Muscle layer of colon (tissue), 2 donors: ENCODE measurements at regions not wholly inside any gene's neighbourhood (a gene's known extent, or its start where the extent isn't known, plus 50 kb on each side); places are given as distances from the start of the nearest gene placed in this dataset.

Experiments used
- H3K27ac ChIP-seq: one replicate; pipeline ENCODE4 v1.7.0; 2013; ENCODE audit warnings: low read depth, mild to moderate bottlenecking, low read length, moderate library complexity
- H3K27me3 ChIP-seq, 2 donors: one replicate each; pipeline ENCODE4 v1.7.0; 2013; ENCODE audit warnings: low read length in 2 of 2, mild to moderate bottlenecking in 2 of 2; ENCODE audit not compliant: insufficient read depth in 2 of 2, control insufficient read depth in 1 of 2
- H3K36me3 ChIP-seq: one replicate; pipeline ENCODE4 v1.7.0; 2013; ENCODE audit warnings: mild to moderate bottlenecking, low read length; ENCODE audit not compliant: insufficient read depth
- H3K4me1 ChIP-seq: one replicate; pipeline ENCODE4 v1.7.0; 2013; ENCODE audit warnings: mild to moderate bottlenecking, low read length; ENCODE audit not compliant: insufficient read depth
- H3K4me3 ChIP-seq, 2 donors: one replicate each; pipeline ENCODE4 v1.7.0; 2013; ENCODE audit warnings: low read length in 2 of 2, low read depth in 1 of 2, mild to moderate bottlenecking in 1 of 2, moderate library complexity in 1 of 2
- H3K9ac ChIP-seq: one replicate; pipeline ENCODE4 v1.7.0; 2013; ENCODE audit warnings: low read length
- H3K9me3 ChIP-seq: one replicate; pipeline ENCODE4 v1.7.0; 2013; ENCODE audit warnings: mild to moderate bottlenecking, low read length
- donor health status: abdominal sarcoma.
- donor health status: Adenocarcinoma of cecum.

- no peak overlapping the region for H3K27ac ChIP-seq
- no peak overlapping the region for H3K4me3 ChIP-seq
- H3K4me1 ChIP-seq = no peaks in the 10 kb centered on the region
- H3K9ac ChIP-seq = no peak overlapping the region
- no peaks in the 10 kb centered on the region for H3K36me3 ChIP-seq
- H3K9me3 ChIP-seq = no peaks in the 10 kb centered on the region
- no peaks in the 10 kb centered on the region for H3K27me3 ChIP-seq
These were observed 1154.1 kb upstream of the CDH6 start for GRCh38 chr5:30039379-30039778.

GRCh38 chr5:30034870-30035269 is 1158.6 kb upstream of the CDH6 start:
- H3K27me3 ChIP-seq = no peaks in the 10 kb centered on the region
- H3K4me3 ChIP-seq = no peak overlapping the region
- H3K9me3 ChIP-seq = no peaks in the 10 kb centered on the region
- no peak overlapping the region for H3K27ac ChIP-seq
- H3K4me1 ChIP-seq = no peaks in the 10 kb centered on the region
- H3K9ac ChIP-seq = no peak overlapping the region
- no peaks in the 10 kb centered on the region for H3K36me3 ChIP-seq

- H3K9me3 ChIP-seq = no peaks in the 10 kb centered on the region
- no peaks in the 10 kb centered on the region for H3K27me3 ChIP-seq
- H3K36me3 ChIP-seq = no peaks in the 10 kb centered on the region
- no peak overlapping the region for H3K9ac ChIP-seq
- H3K27ac ChIP-seq = no peak overlapping the region
- no peak overlapping the region for H3K4me3 ChIP-seq
- H3K4me1 ChIP-seq = no peaks in the 10 kb centered on the region
These were observed 1163.4 kb upstream of the CDH6 start for GRCh38 chr5:30030101-30030500.

GRCh38 chr5:30001826-30002225 is 1191.7 kb upstream of the CDH6 start:
- H3K9ac ChIP-seq = no peak overlapping the region
- H3K9me3 ChIP-seq = no peaks in the 10 kb centered on the region
- H3K27ac ChIP-seq = no peak overlapping the region
- no peaks in the 10 kb centered on the region for H3K36me3 ChIP-seq
- no peaks in the 10 kb centered on the region for H3K4me1 ChIP-seq
- no peak overlapping the region for H3K4me3 ChIP-seq
- H3K27me3 ChIP-seq = no peaks in the 10 kb centered on the region

- Histone ChIP-seq H3K4me1 (no peaks in the 10 kb centered on the region), H3K4me3 (no peak overlapping the region), H3K9me3 (no peaks in the 10 kb centered on the region), H3K9ac (no peak overlapping the region), H3K36me3 (no peaks in the 10 kb centered on the region), H3K27ac (no peak overlapping the region), H3K27me3 (no peaks in the 10 kb centered on the region)
These were observed 1193.3 kb upstream of the CDH6 start for GRCh38 chr5:30000231-30000630.

GRCh38 chr5:29995154-29995553 is 1198.3 kb upstream of the CDH6 start:
- Histone ChIP-seq H3K4me3 (no peak overlapping the region), H3K9me3 (no peaks in the 10 kb centered on the region), H3K4me1 (no peaks in the 10 kb centered on the region), H3K9ac (no peak overlapping the region), H3K36me3 (no peaks in the 10 kb centered on the region), H3K27me3 (no peaks in the 10 kb centered on the region), H3K27ac (no peak overlapping the region)

GRCh38 chr5:29994519-29994918 is 1199.0 kb upstream of the CDH6 start:
- no peak overlapping the region for H3K27ac ChIP-seq
- H3K9me3 ChIP-seq = no peaks in the 10 kb centered on the region
- no peaks in the 10 kb centered on the region for H3K36me3 ChIP-seq
- no peak overlapping the region for H3K4me3 ChIP-seq
- H3K4me1 ChIP-seq = no peaks in the 10 kb centered on the region
- no peaks in the 10 kb centered on the region for H3K27me3 ChIP-seq
- no peak overlapping the region for H3K9ac ChIP-seq

- no peaks in the 10 kb centered on the region for H3K9me3 ChIP-seq
- no peaks in the 10 kb centered on the region for H3K36me3 ChIP-seq
- H3K9ac ChIP-seq = no peak overlapping the region
- H3K27ac ChIP-seq = no peak overlapping the region
- H3K4me1 ChIP-seq = no peaks in the 10 kb centered on the region
- H3K4me3 ChIP-seq = no peak overlapping the region
- H3K27me3 ChIP-seq = no peaks in the 10 kb centered on the region
These were observed 1200.2 kb upstream of the CDH6 start for GRCh38 chr5:29993286-29993685.

- Histone ChIP-seq H3K9ac (no peak overlapping the region), H3K9me3 (no peaks in the 10 kb centered on the region), H3K4me1 (no peaks in the 10 kb centered on the region), H3K27ac (no peak overlapping the region), H3K4me3 (no peak overlapping the region), H3K36me3 (no peaks in the 10 kb centered on the region), H3K27me3 (no peaks in the 10 kb centered on the region)
These were observed 1201.2 kb upstream of the CDH6 start for GRCh38 chr5:29992248-29992647.

GRCh38 chr5:29990681-29991080 is 1202.8 kb upstream of the CDH6 start:
- Histone ChIP-seq H3K36me3 (no peaks in the 10 kb centered on the region), H3K4me3 (no peak overlapping the region), H3K9ac (no peak overlapping the region), H3K9me3 (no peaks in the 10 kb centered on the region), H3K27ac (no peak overlapping the region), H3K4me1 (no peaks in the 10 kb centered on the region), H3K27me3 (no peaks in the 10 kb centered on the region)

GRCh38 chr5:29984156-29984540 is 1209.3 kb upstream of the CDH6 start:
- Histone ChIP-seq H3K27me3 (no peaks in the 10 kb centered on the region), H3K4me3 (no peak overlapping the region), H3K9me3 (no peaks in the 10 kb centered on the region), H3K4me1 (no peaks in the 10 kb centered on the region), H3K9ac (no peak overlapping the region), H3K36me3 (no peaks in the 10 kb centered on the region), H3K27ac (no peak overlapping the region)

GRCh38 chr5:29983528-29984155 is 1209.8 kb upstream of the CDH6 start:
- no peak overlapping the region for H3K27ac ChIP-seq
- H3K4me1 ChIP-seq = no peaks in the 10 kb centered on the region
- H3K4me3 ChIP-seq = no peak overlapping the region
- no peaks in the 10 kb centered on the region for H3K9me3 ChIP-seq
- H3K36me3 ChIP-seq = no peaks in the 10 kb centered on the region
- no peak overlapping the region for H3K9ac ChIP-seq
- no peaks in the 10 kb centered on the region for H3K27me3 ChIP-seq
